AG04449 (cell line): ENCODE measurements at regions not wholly inside any gene's neighbourhood (a gene's known extent, or its start where the extent isn't known, plus 50 kb on each side); places are given as distances from the start of the nearest gene placed in this dataset.

Source experiments
- CTCF ChIA-PET: fragments of 350-600 bp; formaldehyde crosslinking; extraction: SDS; loops from one replicate; lab custom pipeline; 2021; ENCODE audit warnings: antibody characterized with exemption; lab: Yijun Ruan, JAX
- POLR2A ChIA-PET: fragments of 400-600, 350-600 bp; formaldehyde crosslinking; extraction: SDS; loops from one replicate; lab custom pipeline; 2020; ENCODE audit warnings: antibody characterized with exemption, inconsistent platforms; lab: Yijun Ruan, JAX
- DNase-seq: peaks from one replicate; pipeline ENCODE4 v3.0.0-alpha.2; 2010; ENCODE audit warnings: low read depth, low spot score
- H3K4me3 ChIP-seq: 2 replicates; pipeline ENCODE4 v1.5.1; 2011; ENCODE audit warnings: low read depth, mild to moderate bottlenecking, control low read depth, low read length
- CTCF ChIP-seq: IDR thresholded peaks from one replicate; pipeline ENCODE4 v1.5.1; 2011; ENCODE audit warnings: mild to moderate bottlenecking, moderate library complexity, low read length, control low read depth, inconsistent platforms; ENCODE audit not compliant: insufficient read depth; ENCODE audit errors: missing control alignments

DNA sequence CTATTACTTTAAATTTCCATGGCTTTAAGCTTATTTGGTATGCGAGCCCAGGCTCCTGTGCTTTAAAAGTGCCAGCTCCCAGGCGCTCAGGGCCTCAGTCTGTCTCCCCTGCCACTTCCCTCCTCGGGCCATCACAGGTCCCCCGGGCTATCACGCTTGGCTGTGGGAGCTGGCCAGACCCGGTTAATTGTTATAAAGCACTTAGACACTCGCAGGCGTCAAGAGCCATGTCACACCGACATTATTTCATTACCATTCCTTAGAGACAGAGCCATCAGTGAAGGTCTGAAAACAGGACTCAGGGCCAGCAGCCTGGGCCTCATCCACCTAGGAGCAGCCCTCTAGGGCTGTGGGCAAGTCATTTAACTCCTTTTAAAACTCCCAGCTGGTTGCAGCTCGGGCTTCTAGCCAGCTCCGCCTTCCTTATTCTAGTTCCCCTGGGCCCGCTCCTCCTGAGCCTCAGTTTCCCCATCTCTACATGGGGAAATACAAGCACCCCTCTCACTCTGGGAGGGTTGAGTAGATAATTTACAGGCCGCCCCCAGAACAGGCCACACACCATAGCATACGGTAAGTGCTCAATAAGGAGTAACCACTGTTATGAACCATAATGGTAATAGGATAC lies 99.0 kb downstream of the HMX1 start:
- ChIA-PET POLR2A (no interaction called here), CTCF (no interaction called here)
- no peak overlapping the region for H3K4me3 ChIP-seq
- DNase-seq = no peak
- TF ChIP-seq CTCF = no peak

DNA sequence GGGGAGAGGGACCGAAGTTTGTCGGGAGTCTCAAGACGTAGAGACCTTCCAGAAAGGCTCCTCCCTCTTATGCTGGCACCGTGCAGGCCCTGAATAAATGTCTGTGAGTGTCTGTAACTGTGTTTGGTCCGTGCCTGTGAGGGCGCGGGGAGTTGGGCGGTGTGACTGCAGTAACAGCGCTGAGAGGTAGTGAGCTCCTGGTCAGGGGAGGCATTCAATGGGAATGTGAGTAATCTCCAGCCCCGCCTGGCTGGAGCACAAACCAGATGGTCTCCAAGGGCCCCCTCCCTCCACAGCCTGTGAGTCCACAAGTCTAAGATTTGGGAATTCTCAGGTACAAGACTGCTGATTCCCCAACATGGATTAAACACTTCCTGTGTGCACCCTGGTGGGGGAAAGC lies 100.0 kb downstream of the HMX1 start:
- DNase-seq = no peak
- no peak for TF ChIP-seq CTCF
- no peak overlapping the region for H3K4me3 ChIP-seq
- POLR2A ChIA-PET = no interaction called here
- CTCF ChIA-PET = no interaction called here

DNA sequence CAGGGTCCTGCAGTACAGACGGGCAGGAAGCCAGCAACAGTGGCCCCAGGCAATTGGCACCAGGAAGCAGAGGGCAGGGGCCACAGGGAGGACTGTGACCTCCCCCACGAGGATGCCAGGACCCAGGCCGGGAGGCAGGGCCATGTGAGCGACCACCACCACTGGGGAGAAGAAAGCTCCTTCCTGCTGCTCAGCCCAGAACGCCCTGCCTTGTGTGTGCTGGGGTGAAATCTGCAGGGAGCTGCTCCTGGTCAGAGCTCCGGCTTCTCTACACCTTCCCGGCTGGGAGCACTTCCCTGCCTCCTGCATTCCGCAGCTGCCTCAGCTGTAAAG lies 100.4 kb downstream of the HMX1 start:
- ChIA-PET CTCF (no interaction called here), POLR2A (no interaction called here)
- H3K4me3 ChIP-seq = no peak overlapping the region
- no peak for TF ChIP-seq CTCF
- no peak for DNase-seq

GRCh38 chr4:8770518-8771257 lies 101.0 kb downstream of the HMX1 start:
- ChIA-PET POLR2A (no interaction called here), CTCF (no interaction called here)
- no peak for DNase-seq
- no peak overlapping the region for H3K4me3 ChIP-seq
- TF ChIP-seq CTCF = no peak

DNA sequence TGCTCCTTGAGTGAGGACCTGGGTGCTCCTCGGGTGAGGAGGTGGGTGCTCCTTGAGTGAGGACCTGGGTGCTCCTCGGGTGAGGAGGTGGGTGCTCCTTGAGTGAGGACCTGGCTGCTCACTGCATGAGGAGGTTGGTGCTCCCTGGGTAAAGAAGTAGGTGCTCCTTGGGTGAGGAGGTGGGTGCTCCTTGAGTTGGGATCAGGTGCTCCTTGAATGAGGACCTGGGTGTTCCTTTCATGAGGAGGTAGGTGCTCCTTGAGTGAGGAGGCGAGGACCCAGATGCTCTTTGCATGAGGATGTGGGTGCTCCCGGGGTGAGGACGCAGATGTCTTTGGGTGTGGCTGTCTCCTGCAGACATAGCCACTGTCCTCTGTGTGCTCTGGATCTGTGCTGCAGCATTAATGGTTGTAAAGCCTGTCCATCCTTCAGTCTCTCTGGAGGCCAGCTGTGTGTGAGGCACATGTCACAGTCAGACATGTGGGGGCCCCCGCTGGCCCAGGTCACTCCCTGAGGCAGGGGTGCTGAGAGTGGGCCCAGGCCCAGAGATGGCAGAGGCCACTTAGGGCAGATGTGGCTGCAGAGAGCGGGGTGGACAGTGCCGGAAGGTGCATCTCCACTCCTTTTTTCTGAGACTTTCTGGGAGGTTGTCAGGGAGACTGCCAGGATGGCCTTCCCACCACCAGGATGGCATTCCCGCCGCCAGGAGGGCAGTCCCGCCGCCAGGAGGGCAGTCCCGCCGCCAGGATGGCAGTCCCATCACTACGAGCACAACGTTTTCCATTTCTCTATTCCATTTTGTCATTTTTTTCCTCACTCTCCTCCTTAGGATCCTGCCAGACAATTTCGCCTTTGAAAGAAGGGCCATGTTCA lies 101.8 kb downstream of the HMX1 start:
- TF ChIP-seq CTCF = no peak
- POLR2A ChIA-PET = no interaction called here
- CTCF ChIA-PET = no interaction called here

More for the DNA sequence above, 101.8 kb downstream of the HMX1 start:
- DNase-seq = no peak
- no peak overlapping the region for H3K4me3 ChIP-seq
